PFSK-1 (cell line): ENCODE measurements at regions not wholly inside any gene's neighbourhood (a gene's known extent, or its start where the extent isn't known, plus 50 kb on each side); places are given as distances from the start of the nearest gene placed in this dataset.

ENCODE experiments used
- FOXP2 ChIP-seq: optimal IDR thresholded peaks from 2 replicates; pipeline ENCODE3; 2011; ENCODE audit warnings: borderline replicate concordance, control low read depth, inconsistent platforms; ENCODE audit not compliant: insufficient read depth; ENCODE audit errors: extremely low read length, extremely low read depth
- POLR2AphosphoS5 ChIP-seq: IDR thresholded peaks from 2 replicates; pipeline ENCODE4 v1.6.1; 2012; ENCODE audit warnings: low read depth, mild to moderate bottlenecking, control low read depth, low read length, moderate library complexity

GRCh38 chr13:74289861-74290773, 155.9 kb upstream of the KLF12 start:
- no peak for TF ChIP-seq FOXP2
- no peak for TF ChIP-seq POLR2AphosphoS5
